ENCODE measurements at regions not wholly inside any gene's neighbourhood (a gene's known extent, or its start where the extent isn't known, plus 50 kb on each side); places are given as distances from the start of the nearest gene placed in this dataset.

- TF ChIP-seq GLI4 (tag by site-specific recombination; IDR thresholded peaks at IDR 0.05), result no peak
- no peak for TF ChIP-seq ZNF146 (tag by site-specific recombination; IDR thresholded peaks at IDR 0.05)
- TF ChIP-seq TRIM28 (IDR thresholded peaks at IDR 0.05; ENCODE audit: borderline replicate concordance, low read length), result no peak
- no peak for TF ChIP-seq ZNF2 (tag by site-specific recombination; IDR thresholded peaks at IDR 0.05)
- TF ChIP-seq ZNF391 (tag by site-specific recombination; IDR thresholded peaks at IDR 0.05; ENCODE audit: borderline replicate concordance, low read depth), result no peak
- TF ChIP-seq ZSCAN16 (tag by site-specific recombination; IDR thresholded peaks at IDR 0.05), result no peak
- no peak for TF ChIP-seq ZBTB11 (tag by site-specific recombination; conservative IDR thresholded peaks at IDR 0.05; ENCODE audit: low read depth)
- TF ChIP-seq EGR2 (tag by site-specific recombination; IDR thresholded peaks at IDR 0.05; ENCODE audit: low read depth), result no peak
- no peak for TF ChIP-seq TSHZ1 (tag by site-specific recombination; IDR thresholded peaks at IDR 0.05; ENCODE audit: borderline replicate concordance)
These were observed 123.3 kb upstream of the ERCC6L2 start (continued) for GRCh38 chr9:95752129-95752731.

- H3K36me3 ChIP-seq (ENCODE audit: control insufficient read depth in 2 of 2, insufficient read depth in 1 of 2, low read length in 2 of 2), result no peaks in the 10 kb centered on the region
- ChIA-PET CTCF (no interaction called here), POLR2A (interaction anchor here (0.5 kb wide), 1 partner anchor 187 kb away, joined by 3 read pairs; no protein-coding TSS in a partner anchor)
- no peaks in the 10 kb centered on the region for H3K9me3 ChIP-seq (ENCODE audit: control insufficient read depth, insufficient read depth, low read depth, low read length)
- peaks cover 13% of the 10 kb centered on the region for H3K4me1 ChIP-seq (ENCODE audit: control insufficient read depth, insufficient read depth, low read length)
- H3K27ac ChIP-seq (ENCODE audit: extremely low read depth, low read depth, low read length), result no peak overlapping the region
- TF ChIP-seq REPIN1 (tag by site-specific recombination; IDR thresholded peaks at IDR 0.05; ENCODE audit: low read depth), result no peak
- TF ChIP-seq ZBTB1 (tag by site-specific recombination; IDR thresholded peaks at IDR 0.05), result no peak
- no peak for TF ChIP-seq GLI2 (tag by site-specific recombination; IDR thresholded peaks at IDR 0.05; ENCODE audit: borderline replicate concordance, low read depth)
- no peak for TF ChIP-seq ZNF530 (tag by site-specific recombination; IDR thresholded peaks at IDR 0.05; ENCODE audit: low read depth)
- TF ChIP-seq ZBTB44 (tag by site-specific recombination; IDR thresholded peaks at IDR 0.05), result no peak
- TF ChIP-seq ZNF350 (tag by site-specific recombination; IDR thresholded peaks at IDR 0.05), result no peak
- no peak for TF ChIP-seq YY1 (tag by site-specific recombination; IDR thresholded peaks at IDR 0.05)
- no peak for TF ChIP-seq ZNF169 (tag by site-specific recombination; IDR thresholded peaks at IDR 0.05)
- no peak for TF ChIP-seq KLF7 (tag by site-specific recombination; IDR thresholded peaks at IDR 0.05; ENCODE audit: borderline replicate concordance)
- no peak for TF ChIP-seq PRDM1 (tag by site-specific recombination; IDR thresholded peaks at IDR 0.05)
- no peak for TF ChIP-seq ZNF785 (tag by site-specific recombination; IDR thresholded peaks at IDR 0.05)
- no peak for TF ChIP-seq ZNF175 (tag by site-specific recombination; IDR thresholded peaks at IDR 0.05)
- no peak overlapping the region for H3K4me3 ChIP-seq (ENCODE audit: low read depth, low read length)
These were observed 124.0 kb upstream of the ERCC6L2 start for GRCh38 chr9:95751520-95751790.
